ENCODE measurements at regions not wholly inside any gene's neighbourhood (a gene's known extent, or its start where the extent isn't known, plus 50 kb on each side); places are given as distances from the start of the nearest gene placed in this dataset.

GRCh38 chr5:123997462-123998215, 485.7 kb downstream of the CSNK1G3 start:
- no peak for TF ChIP-seq CTCF (IDR thresholded peaks at IDR 0.05)
- TF ChIP-seq POLR2AphosphoS5 (IDR thresholded peaks at IDR 0.05), result no peak
- TF ChIP-seq EP300 (IDR thresholded peaks at IDR 0.05), result no peak
